Tongue (tissue), 1 donor: ENCODE measurements at regions not wholly inside any gene's neighbourhood (a gene's known extent, or its start where the extent isn't known, plus 50 kb on each side); places are given as distances from the start of the nearest gene placed in this dataset.
"Not testable (repeated sequence)": the region's sequence is repeated elsewhere in the genome, so short reads cannot be mapped to it uniquely, and the experiment has no call there.

Source experiments
- DNase-seq: peaks from one replicate; pipeline ENCODE4 v3.0.0-alpha.2; 2015

GRCh38 chr7:9217204-9217603 is 783.8 kb downstream of the NXPH1 start:
- no peak for DNase-seq

GRCh38 chr7:9226500-9226899 is 793.1 kb downstream of the NXPH1 start:
- DNase-seq: no peak

- peak; percentile 48 for DNase-seq
Observed at GRCh38 chr7:9231630-9232121, 798.3 kb downstream of the NXPH1 start.

GRCh38 chr7:9240001-9240400 is 806.6 kb downstream of the NXPH1 start:
- DNase-seq: no peak

- no peak for DNase-seq
Observed at GRCh38 chr7:9241826-9242225, 808.4 kb downstream of the NXPH1 start.

GRCh38 chr7:9242636-9243035 is 809.2 kb downstream of the NXPH1 start:
- no peak for DNase-seq

GRCh38 chr7:9250876-9251275 is 817.5 kb downstream of the NXPH1 start:
- DNase-seq: peak; percentile 55

GRCh38 chr7:9264395-9264794 is 831.0 kb downstream of the NXPH1 start:
- DNase-seq: no peak

- no peak for DNase-seq
Observed at GRCh38 chr7:9280088-9280487, 846.7 kb downstream of the NXPH1 start.

GRCh38 chr7:9283246-9283645 is 849.8 kb downstream of the NXPH1 start:
- DNase-seq: no peak

GRCh38 chr7:9302436-9302835 is 869.0 kb downstream of the NXPH1 start:
- no peak for DNase-seq

- no peak for DNase-seq
Observed at GRCh38 chr7:9307131-9307530, 873.7 kb downstream of the NXPH1 start.

- DNase-seq: no peak
Observed at GRCh38 chr7:9324513-9324912, 891.1 kb downstream of the NXPH1 start.

- DNase-seq: no peak
Observed at GRCh38 chr7:9328296-9328695, 894.9 kb downstream of the NXPH1 start.

- no peak for DNase-seq
Observed at GRCh38 chr7:9349625-9350024, 916.2 kb downstream of the NXPH1 start.

- DNase-seq: no peak
Observed at GRCh38 chr7:9391221-9391620, 957.8 kb downstream of the NXPH1 start.

- no peak for DNase-seq
Observed at GRCh38 chr7:9391984-9392383, 958.6 kb downstream of the NXPH1 start.

GRCh38 chr7:9404386-9404785 is 971.0 kb downstream of the NXPH1 start:
- DNase-seq: not testable (repeated sequence)

GRCh38 chr7:9407816-9408215 is 974.4 kb downstream of the NXPH1 start:
- DNase-seq: no peak

- DNase-seq: no peak
Observed at GRCh38 chr7:9453521-9453920, 1020.1 kb downstream of the NXPH1 start.

- DNase-seq: no peak
Observed at GRCh38 chr7:9488555-9488954, 1055.1 kb downstream of the NXPH1 start.

GRCh38 chr7:9498303-9498702 is 1064.9 kb downstream of the NXPH1 start:
- no peak for DNase-seq

- no peak for DNase-seq
Observed at GRCh38 chr7:9502269-9502668, 1068.9 kb downstream of the NXPH1 start.

GRCh38 chr7:9504678-9505077 is 1071.3 kb downstream of the NXPH1 start:
- no peak for DNase-seq

GRCh38 chr7:9505516-9505915 is 1072.1 kb downstream of the NXPH1 start:
- DNase-seq: no peak
